WTC11 (cell line): ENCODE measurements at regions not wholly inside any gene's neighbourhood (a gene's known extent, or its start where the extent isn't known, plus 50 kb on each side); places are given as distances from the start of the nearest gene placed in this dataset.

Experiments
- ATAC-seq: fragments of 200-7000 bp; cut with Tn5 transposase; 2 replicates; pipeline ENCODE4 v1.10.0; 2021; ENCODE audit warnings: mild to moderate bottlenecking, moderate library complexity
- CTCF ChIA-PET: fragments of 300-600 bp; sonication (Branson Sonifier 250); formaldehyde crosslinking; loops from one replicate; lab custom pipeline; 2021; ENCODE audit warnings: antibody characterized with exemption; lab: Charles Lee
- POLR2A ChIA-PET: fragments of 350-600 bp; sonication (Branson Sonifier 250); formaldehyde crosslinking; loops from one replicate; lab custom pipeline; 2021; ENCODE audit warnings: antibody characterized with exemption; lab: Charles Lee
- DNase-seq: peaks from one replicate; pipeline ENCODE4 v3.0.0; 2021; ENCODE audit warnings: low spot score
- H3K27ac Mint-ChIP-seq: 2 replicates; pipeline ENCODE4 v1.8.0; 2021; ENCODE audit warnings: mixed read lengths
- H3K27me3 Mint-ChIP-seq: 2 replicates; pipeline ENCODE4 v1.8.0; 2021; ENCODE audit warnings: low read depth, mild to moderate bottlenecking, moderate library complexity, mixed read lengths
- H3K36me3 Mint-ChIP-seq: 2 replicates; pipeline ENCODE4 v1.8.0; 2021; ENCODE audit warnings: mixed read lengths
- H3K4me1 Mint-ChIP-seq: 2 replicates; pipeline ENCODE4 v1.8.0; 2022; ENCODE audit warnings: mixed read lengths
- H3K4me3 Mint-ChIP-seq: 2 replicates; pipeline ENCODE4 v1.8.0; 2021; ENCODE audit warnings: mild to moderate bottlenecking, moderate library complexity, mixed read lengths
- H3K9me3 Mint-ChIP-seq: 2 replicates; pipeline ENCODE4 v1.8.0; 2021; ENCODE audit warnings: mixed read lengths
- CREM ChIP-seq: sonication (generic); formaldehyde crosslinking; IDR thresholded peaks from 2 replicates; pipeline ENCODE4 v1.8.1; 2022; ENCODE audit warnings: mild to moderate bottlenecking, missing genetic modification reagents, moderate library complexity
- ELF4 ChIP-seq: sonication (generic); formaldehyde crosslinking; IDR thresholded peaks from 2 replicates; pipeline ENCODE4 v1.8.1; 2022; ENCODE audit warnings: low read depth, mild to moderate bottlenecking, moderate library complexity, missing genetic modification reagents
- FOXJ3 ChIP-seq: sonication (generic); formaldehyde crosslinking; IDR thresholded peaks from 2 replicates; pipeline ENCODE4 v1.9.0; 2021; ENCODE audit warnings: missing genetic modification reagents, mild to moderate bottlenecking, borderline replicate concordance
- FOXK1 ChIP-seq: sonication (generic); formaldehyde crosslinking; IDR thresholded peaks from 2 replicates; pipeline ENCODE4 v1.8.0; 2022; ENCODE audit warnings: mild to moderate bottlenecking, moderate library complexity, missing genetic modification reagents
- FOXP1 ChIP-seq: sonication (generic); formaldehyde crosslinking; IDR thresholded peaks from 2 replicates; pipeline ENCODE4 v1.8.0; 2022; ENCODE audit warnings: missing genetic modification reagents, mild to moderate bottlenecking, moderate library complexity, borderline replicate concordance
- GRHL2 ChIP-seq: fragments of 250-450 bp; sonication (Bioruptor Pico); IDR thresholded peaks from 2 replicates; pipeline ENCODE4 v1.8.0; 2022; ENCODE audit warnings: mild to moderate bottlenecking, moderate library complexity; ENCODE audit not compliant: insufficient replicate concordance, severe bottlenecking
- GTF2I ChIP-seq: fragments of 250-450 bp; sonication (Bioruptor Pico); conservative IDR thresholded peaks from 2 replicates; pipeline ENCODE4 v1.4.0; 2021; ENCODE audit warnings: mild to moderate bottlenecking
- NR2C2 ChIP-seq: sonication (generic); formaldehyde crosslinking; IDR thresholded peaks from 2 replicates; pipeline ENCODE4 v1.8.0; 2022; ENCODE audit warnings: mild to moderate bottlenecking, missing genetic modification reagents
- RORB ChIP-seq: fragments of 250-450 bp; sonication (Bioruptor Pico); IDR thresholded peaks from 2 replicates; pipeline ENCODE4 v1.9.0; 2021; ENCODE audit warnings: mild to moderate bottlenecking
- TCF7 ChIP-seq: sonication (generic); formaldehyde crosslinking; IDR thresholded peaks from 2 replicates; pipeline ENCODE4 v1.8.0; 2022; ENCODE audit warnings: mild to moderate bottlenecking, low read depth, missing genetic modification reagents, moderate library complexity
- ZBTB21 ChIP-seq: sonication (generic); formaldehyde crosslinking; IDR thresholded peaks from 2 replicates; pipeline ENCODE4 v1.8.1; 2023; ENCODE audit warnings: mild to moderate bottlenecking, missing genetic modification reagents, borderline replicate concordance
- ZNF121 ChIP-seq: sonication (generic); formaldehyde crosslinking; IDR thresholded peaks from 2 replicates; pipeline ENCODE4 v1.8.0; 2023; ENCODE audit warnings: missing genetic modification reagents
- ZNF671 ChIP-seq: fragments of 250-450 bp; sonication (Bioruptor Pico); IDR thresholded peaks from 2 replicates; pipeline ENCODE4 v1.8.0; 2021; ENCODE audit warnings: mild to moderate bottlenecking
- TF ChIP-seq, protein P1 (sequence below): sonication (generic); formaldehyde crosslinking; IDR thresholded peaks from 2 replicates; pipeline ENCODE4 v1.8.1; 2023; ENCODE audit warnings: mild to moderate bottlenecking, missing genetic modification reagents, borderline replicate concordance
- TF ChIP-seq, protein P2 (sequence below): fragments of 250-450 bp; sonication (Bioruptor Pico); IDR thresholded peaks from 2 replicates; pipeline ENCODE4 v1.9.0; 2021; ENCODE audit warnings: mild to moderate bottlenecking
- TF ChIP-seq, protein P3 (sequence below): sonication (generic); formaldehyde crosslinking; IDR thresholded peaks from 2 replicates; pipeline ENCODE4 v1.8.0; 2022; ENCODE audit warnings: mild to moderate bottlenecking, missing genetic modification reagents
- TF ChIP-seq, protein P4 (sequence below): sonication (generic); formaldehyde crosslinking; IDR thresholded peaks from 2 replicates; pipeline ENCODE4 v1.8.1; 2022; ENCODE audit warnings: missing genetic modification reagents, borderline replicate concordance
- TF ChIP-seq, protein P5 (sequence below): sonication (generic); formaldehyde crosslinking; conservative IDR thresholded peaks from 2 replicates; pipeline ENCODE4 v1.8.1; 2023; ENCODE audit warnings: mild to moderate bottlenecking, low read depth, missing genetic modification reagents, moderate library complexity
- TF ChIP-seq, protein P6 (sequence below): sonication (generic); formaldehyde crosslinking; IDR thresholded peaks from 2 replicates; pipeline ENCODE4 v1.8.0; 2023; ENCODE audit warnings: missing genetic modification reagents, mild to moderate bottlenecking, borderline replicate concordance
- TF ChIP-seq, protein P7 (sequence below): fragments of 250-450 bp; sonication (Bioruptor Pico); IDR thresholded peaks from 2 replicates; pipeline ENCODE4 v2.1.2; 2022; ENCODE audit warnings: mild to moderate bottlenecking, moderate library complexity

DNA sequence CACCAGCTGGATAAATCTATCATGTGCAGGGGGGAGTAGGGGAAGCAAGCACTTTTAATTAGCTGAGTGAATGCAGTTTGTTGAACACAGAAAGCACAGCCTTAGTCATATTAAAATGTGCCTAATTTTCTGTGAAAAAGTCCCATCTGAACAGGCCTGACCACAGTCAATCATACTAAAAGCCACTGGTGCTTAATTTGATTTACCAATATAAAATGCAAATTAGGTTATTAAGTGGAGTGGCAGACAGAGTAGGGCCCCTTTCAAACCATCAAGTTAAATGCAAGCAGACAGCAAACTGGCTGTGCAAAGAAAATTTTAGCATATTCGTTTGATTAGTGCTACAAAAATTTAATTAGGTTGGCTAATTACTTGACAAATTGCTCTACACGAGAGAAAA lies 176.1 kb downstream of the ISL1 start (continued):
- TF ChIP-seq, protein P1, sequence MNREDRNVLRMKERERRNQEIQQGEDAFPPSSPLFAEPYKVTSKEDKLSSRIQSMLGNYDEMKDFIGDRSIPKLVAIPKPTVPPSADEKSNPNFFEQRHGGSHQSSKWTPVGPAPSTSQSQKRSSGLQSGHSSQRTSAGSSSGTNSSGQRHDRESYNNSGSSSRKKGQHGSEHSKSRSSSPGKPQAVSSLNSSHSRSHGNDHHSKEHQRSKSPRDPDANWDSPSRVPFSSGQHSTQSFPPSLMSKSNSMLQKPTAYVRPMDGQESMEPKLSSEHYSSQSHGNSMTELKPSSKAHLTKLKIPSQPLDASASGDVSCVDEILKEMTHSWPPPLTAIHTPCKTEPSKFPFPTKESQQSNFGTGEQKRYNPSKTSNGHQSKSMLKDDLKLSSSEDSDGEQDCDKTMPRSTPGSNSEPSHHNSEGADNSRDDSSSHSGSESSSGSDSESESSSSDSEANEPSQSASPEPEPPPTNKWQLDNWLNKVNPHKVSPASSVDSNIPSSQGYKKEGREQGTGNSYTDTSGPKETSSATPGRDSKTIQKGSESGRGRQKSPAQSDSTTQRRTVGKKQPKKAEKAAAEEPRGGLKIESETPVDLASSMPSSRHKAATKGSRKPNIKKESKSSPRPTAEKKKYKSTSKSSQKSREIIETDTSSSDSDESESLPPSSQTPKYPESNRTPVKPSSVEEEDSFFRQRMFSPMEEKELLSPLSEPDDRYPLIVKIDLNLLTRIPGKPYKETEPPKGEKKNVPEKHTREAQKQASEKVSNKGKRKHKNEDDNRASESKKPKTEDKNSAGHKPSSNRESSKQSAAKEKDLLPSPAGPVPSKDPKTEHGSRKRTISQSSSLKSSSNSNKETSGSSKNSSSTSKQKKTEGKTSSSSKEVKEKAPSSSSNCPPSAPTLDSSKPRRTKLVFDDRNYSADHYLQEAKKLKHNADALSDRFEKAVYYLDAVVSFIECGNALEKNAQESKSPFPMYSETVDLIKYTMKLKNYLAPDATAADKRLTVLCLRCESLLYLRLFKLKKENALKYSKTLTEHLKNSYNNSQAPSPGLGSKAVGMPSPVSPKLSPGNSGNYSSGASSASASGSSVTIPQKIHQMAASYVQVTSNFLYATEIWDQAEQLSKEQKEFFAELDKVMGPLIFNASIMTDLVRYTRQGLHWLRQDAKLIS (CRISPR knock-in tag): no peak
- no peak for TF ChIP-seq TCF7 (CRISPR knock-in tag)
- TF ChIP-seq ZNF671 (CRISPR knock-in tag): no peak
- TF ChIP-seq, protein P2, sequence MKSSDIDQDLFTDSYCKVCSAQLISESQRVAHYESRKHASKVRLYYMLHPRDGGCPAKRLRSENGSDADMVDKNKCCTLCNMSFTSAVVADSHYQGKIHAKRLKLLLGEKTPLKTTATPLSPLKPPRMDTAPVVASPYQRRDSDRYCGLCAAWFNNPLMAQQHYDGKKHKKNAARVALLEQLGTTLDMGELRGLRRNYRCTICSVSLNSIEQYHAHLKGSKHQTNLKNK (CRISPR knock-in tag): no peak
- TF ChIP-seq FOXK1: no peak
- no peak for TF ChIP-seq GTF2I (CRISPR knock-in tag)
- TF ChIP-seq ELF4 (CRISPR knock-in tag): no peak
- TF ChIP-seq, protein P3, sequence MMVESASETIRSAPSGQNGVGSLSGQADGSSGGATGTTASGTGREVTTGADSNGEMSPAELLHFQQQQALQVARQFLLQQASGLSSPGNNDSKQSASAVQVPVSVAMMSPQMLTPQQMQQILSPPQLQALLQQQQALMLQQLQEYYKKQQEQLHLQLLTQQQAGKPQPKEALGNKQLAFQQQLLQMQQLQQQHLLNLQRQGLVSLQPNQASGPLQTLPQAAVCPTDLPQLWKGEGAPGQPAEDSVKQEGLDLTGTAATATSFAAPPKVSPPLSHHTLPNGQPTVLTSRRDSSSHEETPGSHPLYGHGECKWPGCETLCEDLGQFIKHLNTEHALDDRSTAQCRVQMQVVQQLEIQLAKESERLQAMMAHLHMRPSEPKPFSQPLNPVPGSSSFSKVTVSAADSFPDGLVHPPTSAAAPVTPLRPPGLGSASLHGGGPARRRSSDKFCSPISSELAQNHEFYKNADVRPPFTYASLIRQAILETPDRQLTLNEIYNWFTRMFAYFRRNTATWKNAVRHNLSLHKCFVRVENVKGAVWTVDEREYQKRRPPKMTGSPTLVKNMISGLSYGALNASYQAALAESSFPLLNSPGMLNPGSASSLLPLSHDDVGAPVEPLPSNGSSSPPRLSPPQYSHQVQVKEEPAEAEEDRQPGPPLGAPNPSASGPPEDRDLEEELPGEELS: no peak
- no peak for TF ChIP-seq RORB (CRISPR knock-in tag)
- no peak for TF ChIP-seq GRHL2 (CRISPR knock-in tag)
- TF ChIP-seq FOXP1 (CRISPR knock-in tag): no peak
- no peak for TF ChIP-seq ZBTB21

DNA sequence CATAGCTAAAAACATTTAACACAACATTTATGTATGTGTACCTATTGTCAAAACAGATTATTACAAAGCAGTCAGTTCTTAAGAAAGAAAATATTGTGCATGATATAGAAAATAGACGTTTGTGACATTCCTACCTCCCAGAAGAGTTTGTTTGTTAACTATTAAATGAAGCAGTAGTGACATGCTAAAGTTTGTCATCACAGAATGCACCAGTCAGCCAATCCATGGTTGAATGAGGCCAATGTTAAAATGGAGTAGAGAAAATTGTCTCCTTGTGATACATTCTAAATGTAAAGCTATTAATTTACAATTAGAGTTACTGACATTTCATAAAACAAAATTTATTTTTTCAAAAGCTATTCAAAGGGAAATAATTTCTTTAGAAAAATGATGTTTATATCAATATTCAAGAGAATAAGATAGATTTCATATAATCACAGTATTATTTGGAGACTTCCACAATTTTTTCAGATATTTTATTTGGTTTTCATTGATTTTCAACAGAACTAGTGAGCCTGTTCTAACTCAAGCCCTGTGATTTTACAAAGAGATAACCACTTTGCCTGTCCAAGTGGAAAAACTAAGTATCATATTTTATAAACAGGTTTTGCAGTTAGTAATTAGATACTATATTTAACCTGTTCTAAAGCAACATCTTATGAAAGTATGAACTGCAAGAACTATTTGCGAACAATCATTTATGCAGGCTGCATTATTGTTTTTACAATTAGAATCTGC lies 176.8 kb downstream of the ISL1 start:
- Mint-ChIP-seq H3K27ac (no peak overlapping the region), H3K27me3 (no peaks in the 10 kb centered on the region), H3K9me3 (no peaks in the 10 kb centered on the region), H3K4me1 (no peaks in the 10 kb centered on the region), H3K4me3 (no peak overlapping the region), H3K36me3 (no peaks in the 10 kb centered on the region)
- ATAC-seq (no peak), DNase-seq (no peak)
- ChIA-PET POLR2A (no interaction called here), CTCF (no interaction called here)
- TF ChIP-seq CREM (CRISPR knock-in tag) (no peak), ZNF121 (no peak), TCF7 (CRISPR knock-in tag) (no peak), FOXJ3 (CRISPR knock-in tag) (no peak), NR2C2 (no peak)
- TF ChIP-seq, protein P4, sequence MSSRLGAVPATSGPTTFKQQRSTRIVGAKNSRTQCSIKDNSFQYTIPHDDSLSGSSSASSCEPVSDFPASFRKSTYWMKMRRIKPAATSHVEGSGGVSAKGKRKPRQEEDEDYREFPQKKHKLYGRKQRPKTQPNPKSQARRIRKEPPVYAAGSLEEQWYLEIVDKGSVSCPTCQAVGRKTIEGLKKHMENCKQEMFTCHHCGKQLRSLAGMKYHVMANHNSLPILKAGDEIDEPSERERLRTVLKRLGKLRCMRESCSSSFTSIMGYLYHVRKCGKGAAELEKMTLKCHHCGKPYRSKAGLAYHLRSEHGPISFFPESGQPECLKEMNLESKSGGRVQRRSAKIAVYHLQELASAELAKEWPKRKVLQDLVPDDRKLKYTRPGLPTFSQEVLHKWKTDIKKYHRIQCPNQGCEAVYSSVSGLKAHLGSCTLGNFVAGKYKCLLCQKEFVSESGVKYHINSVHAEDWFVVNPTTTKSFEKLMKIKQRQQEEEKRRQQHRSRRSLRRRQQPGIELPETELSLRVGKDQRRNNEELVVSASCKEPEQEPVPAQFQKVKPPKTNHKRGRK: no peak
- TF ChIP-seq, protein P5, sequence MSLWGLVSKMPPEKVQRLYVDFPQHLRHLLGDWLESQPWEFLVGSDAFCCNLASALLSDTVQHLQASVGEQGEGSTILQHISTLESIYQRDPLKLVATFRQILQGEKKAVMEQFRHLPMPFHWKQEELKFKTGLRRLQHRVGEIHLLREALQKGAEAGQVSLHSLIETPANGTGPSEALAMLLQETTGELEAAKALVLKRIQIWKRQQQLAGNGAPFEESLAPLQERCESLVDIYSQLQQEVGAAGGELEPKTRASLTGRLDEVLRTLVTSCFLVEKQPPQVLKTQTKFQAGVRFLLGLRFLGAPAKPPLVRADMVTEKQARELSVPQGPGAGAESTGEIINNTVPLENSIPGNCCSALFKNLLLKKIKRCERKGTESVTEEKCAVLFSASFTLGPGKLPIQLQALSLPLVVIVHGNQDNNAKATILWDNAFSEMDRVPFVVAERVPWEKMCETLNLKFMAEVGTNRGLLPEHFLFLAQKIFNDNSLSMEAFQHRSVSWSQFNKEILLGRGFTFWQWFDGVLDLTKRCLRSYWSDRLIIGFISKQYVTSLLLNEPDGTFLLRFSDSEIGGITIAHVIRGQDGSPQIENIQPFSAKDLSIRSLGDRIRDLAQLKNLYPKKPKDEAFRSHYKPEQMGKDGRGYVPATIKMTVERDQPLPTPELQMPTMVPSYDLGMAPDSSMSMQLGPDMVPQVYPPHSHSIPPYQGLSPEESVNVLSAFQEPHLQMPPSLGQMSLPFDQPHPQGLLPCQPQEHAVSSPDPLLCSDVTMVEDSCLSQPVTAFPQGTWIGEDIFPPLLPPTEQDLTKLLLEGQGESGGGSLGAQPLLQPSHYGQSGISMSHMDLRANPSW (CRISPR knock-in tag): no peak
- TF ChIP-seq, protein P6, sequence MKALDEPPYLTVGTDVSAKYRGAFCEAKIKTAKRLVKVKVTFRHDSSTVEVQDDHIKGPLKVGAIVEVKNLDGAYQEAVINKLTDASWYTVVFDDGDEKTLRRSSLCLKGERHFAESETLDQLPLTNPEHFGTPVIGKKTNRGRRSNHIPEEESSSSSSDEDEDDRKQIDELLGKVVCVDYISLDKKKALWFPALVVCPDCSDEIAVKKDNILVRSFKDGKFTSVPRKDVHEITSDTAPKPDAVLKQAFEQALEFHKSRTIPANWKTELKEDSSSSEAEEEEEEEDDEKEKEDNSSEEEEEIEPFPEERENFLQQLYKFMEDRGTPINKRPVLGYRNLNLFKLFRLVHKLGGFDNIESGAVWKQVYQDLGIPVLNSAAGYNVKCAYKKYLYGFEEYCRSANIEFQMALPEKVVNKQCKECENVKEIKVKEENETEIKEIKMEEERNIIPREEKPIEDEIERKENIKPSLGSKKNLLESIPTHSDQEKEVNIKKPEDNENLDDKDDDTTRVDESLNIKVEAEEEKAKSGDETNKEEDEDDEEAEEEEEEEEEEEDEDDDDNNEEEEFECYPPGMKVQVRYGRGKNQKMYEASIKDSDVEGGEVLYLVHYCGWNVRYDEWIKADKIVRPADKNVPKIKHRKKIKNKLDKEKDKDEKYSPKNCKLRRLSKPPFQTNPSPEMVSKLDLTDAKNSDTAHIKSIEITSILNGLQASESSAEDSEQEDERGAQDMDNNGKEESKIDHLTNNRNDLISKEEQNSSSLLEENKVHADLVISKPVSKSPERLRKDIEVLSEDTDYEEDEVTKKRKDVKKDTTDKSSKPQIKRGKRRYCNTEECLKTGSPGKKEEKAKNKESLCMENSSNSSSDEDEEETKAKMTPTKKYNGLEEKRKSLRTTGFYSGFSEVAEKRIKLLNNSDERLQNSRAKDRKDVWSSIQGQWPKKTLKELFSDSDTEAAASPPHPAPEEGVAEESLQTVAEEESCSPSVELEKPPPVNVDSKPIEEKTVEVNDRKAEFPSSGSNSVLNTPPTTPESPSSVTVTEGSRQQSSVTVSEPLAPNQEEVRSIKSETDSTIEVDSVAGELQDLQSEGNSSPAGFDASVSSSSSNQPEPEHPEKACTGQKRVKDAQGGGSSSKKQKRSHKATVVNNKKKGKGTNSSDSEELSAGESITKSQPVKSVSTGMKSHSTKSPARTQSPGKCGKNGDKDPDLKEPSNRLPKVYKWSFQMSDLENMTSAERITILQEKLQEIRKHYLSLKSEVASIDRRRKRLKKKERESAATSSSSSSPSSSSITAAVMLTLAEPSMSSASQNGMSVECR (CRISPR knock-in tag): no peak
- TF ChIP-seq, protein P7, sequence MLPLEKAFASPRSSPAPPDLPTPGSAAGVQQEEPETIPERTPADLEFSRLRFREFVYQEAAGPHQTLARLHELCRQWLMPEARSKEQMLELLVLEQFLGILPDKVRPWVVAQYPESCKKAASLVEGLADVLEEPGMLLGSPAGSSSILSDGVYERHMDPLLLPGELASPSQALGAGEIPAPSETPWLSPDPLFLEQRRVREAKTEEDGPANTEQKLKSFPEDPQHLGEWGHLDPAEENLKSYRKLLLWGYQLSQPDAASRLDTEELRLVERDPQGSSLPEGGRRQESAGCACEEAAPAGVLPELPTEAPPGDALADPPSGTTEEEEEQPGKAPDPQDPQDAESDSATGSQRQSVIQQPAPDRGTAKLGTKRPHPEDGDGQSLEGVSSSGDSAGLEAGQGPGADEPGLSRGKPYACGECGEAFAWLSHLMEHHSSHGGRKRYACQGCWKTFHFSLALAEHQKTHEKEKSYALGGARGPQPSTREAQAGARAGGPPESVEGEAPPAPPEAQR (CRISPR knock-in tag): no peak
